Tibial nerve (tissue), 4 donors: ENCODE measurements at regions not wholly inside any gene's neighbourhood (a gene's known extent, or its start where the extent isn't known, plus 50 kb on each side); places are given as distances from the start of the nearest gene placed in this dataset.

Source experiments
- DNase-seq, 2 donors: peaks; one replicate each; pipeline ENCODE4 v3.0.0-alpha.2; 2019; ENCODE audit warnings: low spot score in 2 of 2
- H3K27ac ChIP-seq, 4 donors: fragments of 200-600 bp; sonication (generic) in 3 of 4; one replicate each; pipeline ENCODE4 v1.5.1; 2017 to 2019; ENCODE audit warnings: mild to moderate bottlenecking in 1 of 4
- H3K27me3 ChIP-seq, 2 donors: fragments of 200-600 bp; sonication (generic) in 1 of 2; one replicate each; pipeline versions ENCODE4 v1.5.1 to v1.6.0; 2017 to 2019
- H3K36me3 ChIP-seq, 3 donors: fragments of 200-600 bp; sonication (generic); one replicate each; pipeline ENCODE4 v1.5.1; 2018 to 2019
- H3K4me1 ChIP-seq, 4 donors: fragments of 200-600 bp; sonication (generic) in 3 of 4; one replicate each; pipeline ENCODE4 v1.5.1; 2017 to 2019
- H3K4me3 ChIP-seq, 4 donors: fragments of 200-600 bp; sonication (generic) in 3 of 4; one replicate each; pipeline ENCODE4 v1.5.1; 2017 to 2019; ENCODE audit warnings: mild to moderate bottlenecking in 1 of 4, moderate library complexity in 1 of 4
- H3K9me3 ChIP-seq, 4 donors: fragments of 200-600 bp; sonication (generic) in 3 of 4; one replicate each; pipeline ENCODE4 v1.5.1; 2017 to 2019
- CTCF ChIP-seq, 5 experiments: fragments of 200-600 bp in 3 of 5; fragments of 450-650 bp in 2 of 5; sonication (generic) in 3 of 5; IDR thresholded peaks; one replicate each; pipeline ENCODE4 v1.5.1; 2016 to 2019; ENCODE audit warnings: antibody characterized with exemption in 5 of 5, mild to moderate bottlenecking in 3 of 5, moderate library complexity in 2 of 5
- EP300 ChIP-seq, 2 donors: sonication (generic); formaldehyde crosslinking; IDR thresholded peaks; one replicate each; pipeline ENCODE4 v1.6.1; 2017; ENCODE audit warnings: antibody characterized with exemption in 2 of 2, mild to moderate bottlenecking in 1 of 2
- POLR2A ChIP-seq, 2 donors: fragments of 450-650 bp; IDR thresholded peaks; one replicate each; pipeline ENCODE4 v1.6.1; 2017; ENCODE audit warnings: antibody characterized with exemption in 2 of 2, mild to moderate bottlenecking in 2 of 2, moderate library complexity in 2 of 2
- WGBS, 2 donors: methylation state at CpG; one replicate each; pipeline ENCODE4 v1.1.5; 2018; 5-methylcytosine and 5-hydroxymethylcytosine counted together

- TF ChIP-seq CTCF (IDR thresholded peaks at IDR 0.05) (no peak), POLR2A (IDR thresholded peaks at IDR 0.05) (no peak), EP300 (IDR thresholded peaks at IDR 0.05) (no peak)
- no peaks in the 10 kb centered on the region for H3K27me3 ChIP-seq
- no peak overlapping the region for H3K4me3 ChIP-seq
- no peaks in the 10 kb centered on the region for H3K9me3 ChIP-seq
- no peaks in the 10 kb centered on the region for H3K4me1 ChIP-seq
- WGBS, 2 donors, result 74 to 87% methylated on average over 1 of the region's 1 CpG
- no peak overlapping the region for H3K27ac ChIP-seq
- DNase-seq, result no peak
- H3K36me3 ChIP-seq, result no peaks in the 10 kb centered on the region
Measured at GRCh38 chr3:110868106-110868505, 203.5 kb upstream of the NECTIN3 start.

- Histone ChIP-seq H3K27ac (no peak overlapping the region), H3K4me1 (no peaks in the 10 kb centered on the region), H3K4me3 (no peak overlapping the region), H3K36me3 (no peaks in the 10 kb centered on the region), H3K9me3 (peaks cover 0 to 6% (median 0%) of the 10 kb centered on the region in 4 donors), H3K27me3 (no peaks in the 10 kb centered on the region)
- no peak for TF ChIP-seq EP300 (IDR thresholded peaks at IDR 0.05)
- TF ChIP-seq CTCF (IDR thresholded peaks at IDR 0.05), result no peak
- no peak for TF ChIP-seq POLR2A (IDR thresholded peaks at IDR 0.05)
- no peak for DNase-seq
- 93 to 99% methylated on average over 3 of the region's 3 CpGs for WGBS, 2 donors
Measured at GRCh38 chr3:110869736-110870135, 201.9 kb upstream of the NECTIN3 start.

GRCh38 chr3:110871869-110872268 is 199.7 kb upstream of the NECTIN3 start:
- no peak for DNase-seq
- H3K36me3 ChIP-seq, result no peaks in the 10 kb centered on the region
- H3K27me3 ChIP-seq, result no peaks in the 10 kb centered on the region
- peaks cover 0 to 11% (median 0%) of the 10 kb centered on the region in 4 donors for H3K9me3 ChIP-seq
- no peaks in the 10 kb centered on the region for H3K4me1 ChIP-seq
- TF ChIP-seq EP300 (IDR thresholded peaks at IDR 0.05) (no peak), CTCF (IDR thresholded peaks at IDR 0.05) (no peak), POLR2A (IDR thresholded peaks at IDR 0.05) (no peak)
- H3K4me3 ChIP-seq, result no peak overlapping the region
- H3K27ac ChIP-seq, result no peak overlapping the region

GRCh38 chr3:110878692-110879091 is 192.9 kb upstream of the NECTIN3 start:
- WGBS, 2 donors, result 70 to 79% methylated on average over 3 of the region's 3 CpGs
- DNase-seq, result no peak
- Histone ChIP-seq H3K4me1 (no peaks in the 10 kb centered on the region), H3K4me3 (no peak overlapping the region), H3K27ac (no peak overlapping the region), H3K27me3 (no peaks in the 10 kb centered on the region), H3K36me3 (no peaks in the 10 kb centered on the region), H3K9me3 (peaks cover 0 to 11% (median 0%) of the 10 kb centered on the region in 4 donors)
- no peak for TF ChIP-seq EP300 (IDR thresholded peaks at IDR 0.05)
- no peak for TF ChIP-seq CTCF (IDR thresholded peaks at IDR 0.05)
- no peak for TF ChIP-seq POLR2A (IDR thresholded peaks at IDR 0.05)

- WGBS, 2 donors, result 46 to 55% methylated on average over 4 of the region's 4 CpGs
Measured at GRCh38 chr3:110881069-110881468, 190.5 kb upstream of the NECTIN3 start.

More at GRCh38 chr3:110881069-110881468, 190.5 kb upstream of the NECTIN3 start:
- no peaks in the 10 kb centered on the region for H3K9me3 ChIP-seq
- no peak overlapping the region for H3K4me3 ChIP-seq
- H3K27ac ChIP-seq, result no peak overlapping the region
- no peak for DNase-seq
- no peak for TF ChIP-seq CTCF (IDR thresholded peaks at IDR 0.05)
- TF ChIP-seq EP300 (IDR thresholded peaks at IDR 0.05), result no peak
- TF ChIP-seq POLR2A (IDR thresholded peaks at IDR 0.05), result no peak
- H3K4me1 ChIP-seq, result no peaks in the 10 kb centered on the region
- no peaks in the 10 kb centered on the region for H3K36me3 ChIP-seq
- no peaks in the 10 kb centered on the region for H3K27me3 ChIP-seq
